GM12874 (cell line): ENCODE measurements at regions not wholly inside any gene's neighbourhood (a gene's known extent, or its start where the extent isn't known, plus 50 kb on each side); places are given as distances from the start of the nearest gene placed in this dataset.

Experiments
- TF ChIP-seq, protein P1 (sequence below): IDR thresholded peaks from 2 replicates; pipeline ENCODE4 v1.5.1; 2011; ENCODE audit warnings: low read depth, mild to moderate bottlenecking, control low read depth, low read length, moderate library complexity; ENCODE audit not compliant: insufficient read depth

DNA sequence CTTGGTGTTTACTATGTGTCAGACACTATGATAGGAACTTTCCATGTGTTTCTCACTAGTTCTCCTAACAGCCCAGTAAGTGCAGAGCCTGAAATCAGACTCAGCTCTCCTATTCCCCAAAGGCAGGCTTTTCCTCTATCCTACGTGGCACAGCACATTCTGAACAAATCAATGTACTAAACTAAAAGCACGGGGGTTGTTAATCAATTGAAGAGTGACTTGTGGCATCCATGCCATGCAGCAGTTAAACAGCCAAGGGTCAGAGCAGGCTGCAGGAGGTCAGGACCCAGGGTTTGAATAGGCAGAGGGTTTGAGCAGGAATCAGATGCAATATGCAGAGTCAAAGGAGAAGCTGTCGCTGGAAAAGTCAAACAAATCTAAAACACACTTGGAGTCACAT, 289.7 kb upstream of the LDB2 start:
- TF ChIP-seq, protein P1, sequence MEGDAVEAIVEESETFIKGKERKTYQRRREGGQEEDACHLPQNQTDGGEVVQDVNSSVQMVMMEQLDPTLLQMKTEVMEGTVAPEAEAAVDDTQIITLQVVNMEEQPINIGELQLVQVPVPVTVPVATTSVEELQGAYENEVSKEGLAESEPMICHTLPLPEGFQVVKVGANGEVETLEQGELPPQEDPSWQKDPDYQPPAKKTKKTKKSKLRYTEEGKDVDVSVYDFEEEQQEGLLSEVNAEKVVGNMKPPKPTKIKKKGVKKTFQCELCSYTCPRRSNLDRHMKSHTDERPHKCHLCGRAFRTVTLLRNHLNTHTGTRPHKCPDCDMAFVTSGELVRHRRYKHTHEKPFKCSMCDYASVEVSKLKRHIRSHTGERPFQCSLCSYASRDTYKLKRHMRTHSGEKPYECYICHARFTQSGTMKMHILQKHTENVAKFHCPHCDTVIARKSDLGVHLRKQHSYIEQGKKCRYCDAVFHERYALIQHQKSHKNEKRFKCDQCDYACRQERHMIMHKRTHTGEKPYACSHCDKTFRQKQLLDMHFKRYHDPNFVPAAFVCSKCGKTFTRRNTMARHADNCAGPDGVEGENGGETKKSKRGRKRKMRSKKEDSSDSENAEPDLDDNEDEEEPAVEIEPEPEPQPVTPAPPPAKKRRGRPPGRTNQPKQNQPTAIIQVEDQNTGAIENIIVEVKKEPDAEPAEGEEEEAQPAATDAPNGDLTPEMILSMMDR = no peak

DNA sequence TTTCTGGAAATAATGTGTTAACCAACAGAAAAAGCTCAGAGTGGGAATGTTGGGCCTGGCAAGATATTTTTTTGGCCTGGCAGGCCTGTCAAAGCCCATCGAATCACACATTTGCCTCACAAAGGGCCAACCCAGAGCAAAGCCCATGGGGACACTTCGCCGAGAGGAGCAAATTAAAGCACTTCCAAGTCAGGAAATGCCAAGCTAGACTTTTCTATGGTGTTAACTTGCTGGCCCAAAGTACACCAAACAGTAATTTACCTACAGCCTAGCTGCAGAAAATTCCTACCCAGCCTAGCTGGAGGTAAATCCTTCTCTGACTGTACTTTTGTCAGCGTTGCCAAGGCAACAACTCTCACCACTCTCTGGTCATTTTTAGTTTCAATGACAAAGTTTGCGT, 288.6 kb upstream of the LDB2 start:
- TF ChIP-seq, protein P1 = no peak

DNA sequence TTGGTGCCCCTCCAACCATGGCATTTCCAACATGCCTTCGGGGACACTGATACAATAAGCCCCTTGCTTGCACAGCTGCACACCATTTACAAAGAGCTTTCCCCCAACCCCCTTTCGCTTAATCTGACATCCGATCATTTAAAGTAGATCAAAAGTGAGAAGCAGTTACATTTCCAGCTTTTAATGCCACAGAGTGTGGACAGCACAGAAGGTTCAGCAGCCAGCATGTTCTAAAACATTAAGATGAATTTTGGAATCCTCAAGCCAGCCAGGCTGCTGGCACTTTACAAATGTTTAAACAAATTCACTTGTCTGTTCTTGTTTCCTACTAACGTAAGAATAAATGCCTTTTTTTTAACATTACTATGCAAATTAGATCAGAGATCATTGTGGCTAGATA, 284.4 kb upstream of the LDB2 start:
- TF ChIP-seq, protein P1 = no peak

DNA sequence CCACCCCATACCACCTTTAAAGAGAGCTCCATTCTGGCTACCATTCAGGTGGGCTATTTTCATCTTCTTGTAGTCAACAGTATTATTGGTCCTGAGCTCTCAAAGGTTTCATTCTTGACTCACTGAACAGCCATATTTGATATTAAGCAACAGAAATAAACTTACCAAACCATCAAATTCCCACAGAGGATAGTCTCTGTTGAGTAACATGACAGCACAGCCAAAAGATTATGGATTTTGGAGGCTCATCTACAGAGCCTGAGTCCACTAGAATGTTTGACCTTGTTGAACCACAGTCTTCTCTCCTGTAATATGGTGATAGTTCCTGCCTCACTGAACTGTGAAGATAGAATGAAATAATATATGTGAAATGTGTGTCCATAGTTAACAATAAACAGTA, 276.3 kb upstream of the LDB2 start:
- TF ChIP-seq, protein P1 = no peak

DNA sequence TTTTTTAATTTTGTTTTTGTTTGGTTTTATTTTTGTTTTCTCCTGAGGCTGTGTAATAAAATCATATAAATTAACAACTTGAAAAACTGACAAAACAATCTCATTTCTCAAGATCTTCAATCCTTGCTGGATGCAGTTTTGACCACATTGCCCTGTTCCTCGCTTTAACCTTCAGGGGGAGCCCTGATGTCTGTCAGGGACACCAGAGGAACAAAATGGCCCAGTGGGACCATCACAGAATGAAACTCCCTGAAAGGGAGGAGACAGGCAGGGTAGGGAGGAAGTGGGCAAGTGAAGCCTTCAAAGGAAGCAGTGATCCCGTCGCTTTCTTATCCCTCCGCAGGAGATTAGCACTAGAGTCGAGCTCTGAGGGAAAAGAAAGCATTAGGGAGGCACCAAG, 274.9 kb upstream of the LDB2 start:
- TF ChIP-seq, protein P1 = no peak

DNA sequence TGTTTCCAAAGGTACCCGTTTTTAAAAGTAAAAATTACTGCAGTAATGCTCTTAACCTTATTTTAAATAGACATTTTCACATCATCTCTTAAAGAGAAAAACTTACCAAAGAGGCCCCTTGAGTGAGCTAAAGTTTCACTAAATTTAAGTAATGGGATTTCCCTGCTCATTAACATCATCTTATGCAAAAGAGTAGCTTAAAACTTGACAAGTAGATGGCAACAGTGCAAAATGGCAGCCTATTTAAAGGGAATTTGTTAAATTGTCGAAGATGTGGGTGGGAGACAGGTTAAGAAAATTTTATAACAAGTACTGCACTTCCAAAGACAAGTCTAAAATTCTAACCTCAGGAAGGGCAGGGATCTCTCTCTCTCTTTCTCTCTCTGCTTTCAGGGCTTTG, 271.7 kb upstream of the LDB2 start:
- TF ChIP-seq, protein P1 = no peak

DNA sequence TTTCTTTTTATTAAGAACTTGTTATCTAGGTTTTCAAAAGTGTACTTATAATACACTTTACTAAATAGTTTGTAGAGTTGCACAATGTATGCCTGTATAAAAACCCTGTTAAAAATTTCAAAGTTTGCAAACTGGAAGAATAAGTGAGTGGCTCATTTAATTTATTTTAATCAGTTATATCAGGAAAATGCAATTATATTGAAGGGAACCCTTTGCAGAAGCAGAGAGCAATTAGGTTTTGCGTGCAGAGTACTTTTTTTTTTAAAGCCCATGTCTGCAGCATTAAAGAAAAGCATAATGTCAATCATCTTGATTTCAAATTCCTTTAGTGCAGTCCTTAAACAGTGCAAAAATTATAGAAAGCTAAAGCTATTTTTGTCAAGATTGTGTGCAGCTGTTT, 271.3 kb upstream of the LDB2 start:
- TF ChIP-seq, protein P1 = no peak

DNA sequence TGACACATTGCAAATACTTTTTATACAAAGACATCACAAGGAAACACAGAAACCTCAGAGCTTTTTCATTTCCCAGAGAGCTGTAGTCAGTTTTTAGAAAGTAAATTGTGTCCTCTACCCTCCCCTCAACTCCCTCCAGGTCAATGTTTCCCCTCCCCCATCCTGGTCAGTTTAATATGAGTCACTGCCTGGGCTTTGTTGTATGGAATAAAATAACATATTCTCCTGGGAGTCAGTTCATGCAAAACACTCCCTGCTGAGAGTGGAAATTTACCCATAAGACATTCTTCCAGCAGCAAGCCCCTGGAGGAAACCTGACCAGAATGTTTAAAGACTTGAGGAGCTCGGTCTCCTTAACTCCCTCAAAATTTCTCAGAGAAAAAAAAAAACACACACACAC, 270.1 kb upstream of the LDB2 start:
- TF ChIP-seq, protein P1 = no peak
